ENCODE measurements at regions not wholly inside any gene's neighbourhood (a gene's known extent, or its start where the extent isn't known, plus 50 kb on each side); places are given as distances from the start of the nearest gene placed in this dataset.

- H3K36me3 ChIP-seq = no peaks in the 10 kb centered on the region
- no peaks in the 10 kb centered on the region for H3K4me1 ChIP-seq
- no peaks in the 10 kb centered on the region for H3K27me3 ChIP-seq
- no peak for DNase-seq
- no peaks in the 10 kb centered on the region for H3K9me3 ChIP-seq (replicated peaks)
- no peak overlapping the region for H3K27ac ChIP-seq
- H3K4me3 ChIP-seq = no peak overlapping the region
These were observed 475.2 kb downstream of the EPHA7 start for GRCh38 chr6:92944132-92944531.

GRCh38 chr6:92942549-92942948, 476.8 kb downstream of the EPHA7 start:
- DNase-seq = no peak
- no peaks in the 10 kb centered on the region for H3K27me3 ChIP-seq
- no peak overlapping the region for H3K27ac ChIP-seq
- H3K9me3 ChIP-seq (replicated peaks) = no peaks in the 10 kb centered on the region; the same call in 1 of the 2 replicates
- H3K4me3 ChIP-seq = no peak overlapping the region
- no peaks in the 10 kb centered on the region for H3K36me3 ChIP-seq
- H3K4me1 ChIP-seq = no peaks in the 10 kb centered on the region

- Histone ChIP-seq H3K36me3 (no peaks in the 10 kb centered on the region), H3K4me3 (no peak overlapping the region), H3K4me1 (no peaks in the 10 kb centered on the region), H3K9me3 (replicated peaks) (no peaks in the 10 kb centered on the region; the same call in 1 of the 2 replicates), H3K27ac (no peak overlapping the region), H3K27me3 (no peaks in the 10 kb centered on the region)
- no peak for DNase-seq
These were observed 484.7 kb downstream of the EPHA7 start for GRCh38 chr6:92934625-92935024.

- Histone ChIP-seq H3K9me3 (replicated peaks) (no peaks in the 10 kb centered on the region), H3K27ac (no peak overlapping the region), H3K27me3 (no peaks in the 10 kb centered on the region), H3K4me1 (no peaks in the 10 kb centered on the region), H3K36me3 (no peaks in the 10 kb centered on the region), H3K4me3 (no peak overlapping the region)
- no peak for DNase-seq
These were observed 489.2 kb downstream of the EPHA7 start for GRCh38 chr6:92930171-92930570.

GRCh38 chr6:92922216-92922806, 497.0 kb downstream of the EPHA7 start:
- no peak for DNase-seq
- Histone ChIP-seq H3K36me3 (no peaks in the 10 kb centered on the region), H3K9me3 (replicated peaks) (no peaks in the 10 kb centered on the region), H3K27ac (no peak overlapping the region), H3K4me3 (no peak overlapping the region), H3K27me3 (no peaks in the 10 kb centered on the region), H3K4me1 (no peaks in the 10 kb centered on the region)

- no peaks in the 10 kb centered on the region for H3K27me3 ChIP-seq
- H3K4me1 ChIP-seq = no peaks in the 10 kb centered on the region
- DNase-seq = no peak
- H3K36me3 ChIP-seq = no peaks in the 10 kb centered on the region
- H3K4me3 ChIP-seq = no peak overlapping the region
- H3K9me3 ChIP-seq (replicated peaks) = no peaks in the 10 kb centered on the region
- H3K27ac ChIP-seq = no peak overlapping the region
These were observed 503.9 kb downstream of the EPHA7 start for GRCh38 chr6:92915466-92915865.

GRCh38 chr6:92911301-92911700, 508.1 kb downstream of the EPHA7 start:
- H3K36me3 ChIP-seq = no peaks in the 10 kb centered on the region
- H3K27ac ChIP-seq = no peak overlapping the region
- no peaks in the 10 kb centered on the region for H3K9me3 ChIP-seq (replicated peaks)
- DNase-seq = no peak
- no peaks in the 10 kb centered on the region for H3K27me3 ChIP-seq
- no peaks in the 10 kb centered on the region for H3K4me1 ChIP-seq
- H3K4me3 ChIP-seq = no peak overlapping the region

- no peak overlapping the region for H3K27ac ChIP-seq
- H3K36me3 ChIP-seq = no peaks in the 10 kb centered on the region
- H3K9me3 ChIP-seq (replicated peaks) = no peaks in the 10 kb centered on the region
- no peak overlapping the region for H3K4me3 ChIP-seq
- DNase-seq = no peak
- no peaks in the 10 kb centered on the region for H3K27me3 ChIP-seq
- H3K4me1 ChIP-seq = no peaks in the 10 kb centered on the region
These were observed 508.7 kb downstream of the EPHA7 start for GRCh38 chr6:92910646-92911045.

- Histone ChIP-seq H3K36me3 (no peaks in the 10 kb centered on the region), H3K27me3 (no peaks in the 10 kb centered on the region), H3K4me1 (no peaks in the 10 kb centered on the region), H3K4me3 (no peak overlapping the region), H3K27ac (no peak overlapping the region), H3K9me3 (replicated peaks) (no peaks in the 10 kb centered on the region)
- DNase-seq = peak in 1 of 2 experiments; percentile 26
These were observed 513.0 kb downstream of the EPHA7 start for GRCh38 chr6:92906385-92906784.

GRCh38 chr6:92893741-92894140, 525.6 kb downstream of the EPHA7 start:
- no peak overlapping the region for H3K27ac ChIP-seq
- H3K27me3 ChIP-seq = no peaks in the 10 kb centered on the region
- no peaks in the 10 kb centered on the region; the same call in 1 of the 2 replicates for H3K9me3 ChIP-seq (replicated peaks)
- H3K4me1 ChIP-seq = no peaks in the 10 kb centered on the region
- H3K4me3 ChIP-seq = no peak overlapping the region
- H3K36me3 ChIP-seq = no peaks in the 10 kb centered on the region
- no peak for DNase-seq

GRCh38 chr6:92892626-92893170, 526.7 kb downstream of the EPHA7 start:
- H3K4me3 ChIP-seq = no peak overlapping the region
- no peaks in the 10 kb centered on the region; the same call in 1 of the 2 replicates for H3K9me3 ChIP-seq (replicated peaks)
- H3K4me1 ChIP-seq = no peaks in the 10 kb centered on the region
- no peak for DNase-seq
- H3K36me3 ChIP-seq = no peaks in the 10 kb centered on the region
- H3K27ac ChIP-seq = no peak overlapping the region
- no peaks in the 10 kb centered on the region for H3K27me3 ChIP-seq

GRCh38 chr6:92888316-92888715, 531.0 kb downstream of the EPHA7 start:
- H3K27ac ChIP-seq = peak overlapping the region; percentile 19
- DNase-seq = peak in 1 of 2 experiments; percentile 52
- H3K4me3 ChIP-seq = no peak overlapping the region
- H3K36me3 ChIP-seq = no peaks in the 10 kb centered on the region
- H3K9me3 ChIP-seq (replicated peaks) = peaks cover 6% of the 10 kb centered on the region; the same call in 1 of the 2 replicates
- H3K27me3 ChIP-seq = no peaks in the 10 kb centered on the region
- no peaks in the 10 kb centered on the region for H3K4me1 ChIP-seq

- Histone ChIP-seq H3K4me1 (no peaks in the 10 kb centered on the region), H3K27me3 (no peaks in the 10 kb centered on the region), H3K27ac (peak overlapping the region; percentile 19), H3K4me3 (no peak overlapping the region), H3K36me3 (no peaks in the 10 kb centered on the region), H3K9me3 (replicated peaks) (peaks cover 6% of the 10 kb centered on the region; the same call in 1 of the 2 replicates)
- peak; percentile 13 to 45 for DNase-seq
These were observed 531.5 kb downstream of the EPHA7 start for GRCh38 chr6:92887871-92888270.

GRCh38 chr6:92879526-92879925, 539.8 kb downstream of the EPHA7 start:
- H3K4me1 ChIP-seq = no peaks in the 10 kb centered on the region
- no peaks in the 10 kb centered on the region for H3K36me3 ChIP-seq
- H3K27me3 ChIP-seq = no peaks in the 10 kb centered on the region
- H3K9me3 ChIP-seq (replicated peaks) = no peaks in the 10 kb centered on the region; the same call in 1 of the 2 replicates
- no peak overlapping the region for H3K4me3 ChIP-seq
- peak; percentile 68 to 69 for DNase-seq
- H3K27ac ChIP-seq = no peak overlapping the region

GRCh38 chr6:92864966-92865555, 554.3 kb downstream of the EPHA7 start:
- no peak for DNase-seq
- Histone ChIP-seq H3K4me3 (no peak overlapping the region), H3K27ac (no peak overlapping the region), H3K36me3 (no peaks in the 10 kb centered on the region), H3K4me1 (no peaks in the 10 kb centered on the region; the same call in 1 of the 2 replicates), H3K9me3 (replicated peaks) (no peaks in the 10 kb centered on the region), H3K27me3 (no peaks in the 10 kb centered on the region)
